Kidney (tissue), 13 donors: ENCODE measurements at regions not wholly inside any gene's neighbourhood (a gene's known extent, or its start where the extent isn't known, plus 50 kb on each side); places are given as distances from the start of the nearest gene placed in this dataset.

Experiments
- DNase-seq, 5 donors: peaks; one replicate each; pipeline ENCODE4 v3.0.0-alpha.2; 2013 to 2020
- FAIRE-seq: peaks from 2 replicates; lab custom pipeline; 2012; peaks lifted over from hg19 to GRCh38; lab: Jason Lieb, UNC
- H3K27ac ChIP-seq, 2 donors: one replicate each; pipeline ENCODE4 v1.7.0; 2013; ENCODE audit warnings: low read depth in 2 of 2, low read length in 2 of 2, inconsistent platforms in 1 of 2
- H3K27me3 ChIP-seq: one replicate; pipeline ENCODE4 v1.7.1; 2013; ENCODE audit warnings: low read length, inconsistent platforms; ENCODE audit not compliant: control insufficient read depth, insufficient read depth
- H3K36me3 ChIP-seq, 3 donors: one replicate each; pipeline versions ENCODE4 v1.7.0 to v1.7.1; 2013; ENCODE audit warnings: low read length in 3 of 3, control low read depth in 1 of 3, inconsistent platforms in 1 of 3; ENCODE audit not compliant: insufficient read depth in 3 of 3, control insufficient read depth in 2 of 3
- H3K4me1 ChIP-seq, 3 donors: one replicate each; pipeline versions ENCODE4 v1.7.0 to v1.7.1; 2013; ENCODE audit warnings: low read length in 3 of 3, inconsistent platforms in 1 of 3, low read depth in 1 of 3; ENCODE audit not compliant: control insufficient read depth in 2 of 3, insufficient read depth in 2 of 3
- H3K4me3 ChIP-seq, 3 donors: one replicate each; pipeline versions ENCODE4 v1.7.0 to v1.8.1; 2013; ENCODE audit warnings: low read length in 3 of 3, control low read depth in 1 of 3, inconsistent platforms in 1 of 3
- H3K9ac ChIP-seq, 3 donors: one replicate each; pipeline versions ENCODE4 v1.7.0 to v1.7.1; 2013; ENCODE audit warnings: low read length in 3 of 3, control low read depth in 1 of 3, inconsistent platforms in 1 of 3
- H3K9me3 ChIP-seq, 3 donors: one replicate each; pipeline versions ENCODE4 v1.7.0 to v1.7.1; 2013; ENCODE audit warnings: low read length in 3 of 3, control low read depth in 1 of 3, inconsistent platforms in 1 of 3; ENCODE audit not compliant: control insufficient read depth in 2 of 3, insufficient read depth in 1 of 3
- CTCF ChIP-seq: IDR thresholded peaks from 3 replicates; pipeline ENCODE4 v1.5.1; 2012; ENCODE audit warnings: mild to moderate bottlenecking, moderate library complexity, borderline replicate concordance; ENCODE audit not compliant: insufficient read depth; ENCODE audit errors: extremely low read depth
- intact Hi-C: fragments of 100-400 bp; cut with DNase I; formaldehyde crosslinking; loops from one replicate; pipeline ENCODE4 v1.11.1; 2022
- donor health status: control.
- donor health status: control.
- donor health status: control.
- donor health status: control.
- donor health status: control.
- donor health status: DM: yes; HTN: yes; CAD: no.
- donor health status: Normal renal cell carcinoma (clear cell type).

GRCh38 chr14:60563113-60563512, 54.2 kb downstream of the SIX6 start:
- intact Hi-C loops: no loop called here
- TF ChIP-seq CTCF: no peak
- no peaks in the 10 kb centered on the region for H3K36me3 ChIP-seq
- no peak overlapping the region for H3K27ac ChIP-seq
- H3K27me3 ChIP-seq: no peaks in the 10 kb centered on the region
- H3K9me3 ChIP-seq: no peaks in the 10 kb centered on the region
- no peak overlapping the region for H3K9ac ChIP-seq
- H3K4me1 ChIP-seq: no peaks in the 10 kb centered on the region
- no peak overlapping the region for H3K4me3 ChIP-seq
- FAIRE-seq (no peak), DNase-seq (no peak)

- H3K9me3 ChIP-seq: no peaks in the 10 kb centered on the region
- H3K27me3 ChIP-seq: no peaks in the 10 kb centered on the region
- TF ChIP-seq CTCF: no peak
- intact Hi-C loops: no loop called here
- H3K4me1 ChIP-seq: no peaks in the 10 kb centered on the region
- H3K36me3 ChIP-seq: no peaks in the 10 kb centered on the region
- H3K27ac ChIP-seq: no peak overlapping the region
- no peak for FAIRE-seq
- H3K4me3 ChIP-seq: no peak overlapping the region
- DNase-seq: peak in 1 of 5 donors; percentile 8
- no peak overlapping the region for H3K9ac ChIP-seq
Measured at GRCh38 chr14:60565211-60565610, 56.3 kb downstream of the SIX6 start.

- H3K4me3 ChIP-seq: no peak overlapping the region
- no peak overlapping the region for H3K9ac ChIP-seq
- H3K4me1 ChIP-seq: no peaks in the 10 kb centered on the region
- FAIRE-seq: no peak
- TF ChIP-seq CTCF: no peak
- no peaks in the 10 kb centered on the region for H3K36me3 ChIP-seq
- H3K27me3 ChIP-seq: no peaks in the 10 kb centered on the region
- H3K9me3 ChIP-seq: no peaks in the 10 kb centered on the region
- no peak for DNase-seq
- intact Hi-C loops: no loop called here
- H3K27ac ChIP-seq: no peak overlapping the region
Measured at GRCh38 chr14:60566101-60566500, 57.2 kb downstream of the SIX6 start.

- H3K4me1 ChIP-seq: no peaks in the 10 kb centered on the region
- intact Hi-C loops: no loop called here
Measured at GRCh38 chr14:60573943-60574495, 65.1 kb downstream of the SIX6 start.

More at GRCh38 chr14:60573943-60574495, 65.1 kb downstream of the SIX6 start:
- no peak overlapping the region for H3K27ac ChIP-seq
- H3K4me3 ChIP-seq: no peak overlapping the region
- H3K36me3 ChIP-seq: no peaks in the 10 kb centered on the region
- H3K27me3 ChIP-seq: no peaks in the 10 kb centered on the region
- no peak for DNase-seq
- no peak for TF ChIP-seq CTCF
- no peak overlapping the region for H3K9ac ChIP-seq
- no peaks in the 10 kb centered on the region for H3K9me3 ChIP-seq
- FAIRE-seq: no peak
